ENCODE measurements at regions not wholly inside any gene's neighbourhood (a gene's known extent, or its start where the extent isn't known, plus 50 kb on each side); places are given as distances from the start of the nearest gene placed in this dataset.

GRCh38 chr4:184317234-184317918 is 99.7 kb upstream of the ENPP6 start:
- no peak for DNase-seq (ENCODE audit: low read depth)
- POLR2A ChIA-PET, result no interaction called here
- Histone ChIP-seq H3K36me3 (ENCODE audit: control insufficient read depth, insufficient read depth, low read length) (no peaks in the 10 kb centered on the region), H3K4me3 (ENCODE audit: low read depth, low read length) (no peak overlapping the region), H3K27me3 (ENCODE audit: control insufficient read depth, insufficient read depth, low read length) (peaks cover 2% of the 10 kb centered on the region; the same call in 1 of the 2 replicates)
- CTCF ChIA-PET, result no interaction called here
- TF ChIP-seq, protein P1, sequence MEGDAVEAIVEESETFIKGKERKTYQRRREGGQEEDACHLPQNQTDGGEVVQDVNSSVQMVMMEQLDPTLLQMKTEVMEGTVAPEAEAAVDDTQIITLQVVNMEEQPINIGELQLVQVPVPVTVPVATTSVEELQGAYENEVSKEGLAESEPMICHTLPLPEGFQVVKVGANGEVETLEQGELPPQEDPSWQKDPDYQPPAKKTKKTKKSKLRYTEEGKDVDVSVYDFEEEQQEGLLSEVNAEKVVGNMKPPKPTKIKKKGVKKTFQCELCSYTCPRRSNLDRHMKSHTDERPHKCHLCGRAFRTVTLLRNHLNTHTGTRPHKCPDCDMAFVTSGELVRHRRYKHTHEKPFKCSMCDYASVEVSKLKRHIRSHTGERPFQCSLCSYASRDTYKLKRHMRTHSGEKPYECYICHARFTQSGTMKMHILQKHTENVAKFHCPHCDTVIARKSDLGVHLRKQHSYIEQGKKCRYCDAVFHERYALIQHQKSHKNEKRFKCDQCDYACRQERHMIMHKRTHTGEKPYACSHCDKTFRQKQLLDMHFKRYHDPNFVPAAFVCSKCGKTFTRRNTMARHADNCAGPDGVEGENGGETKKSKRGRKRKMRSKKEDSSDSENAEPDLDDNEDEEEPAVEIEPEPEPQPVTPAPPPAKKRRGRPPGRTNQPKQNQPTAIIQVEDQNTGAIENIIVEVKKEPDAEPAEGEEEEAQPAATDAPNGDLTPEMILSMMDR (IDR thresholded peaks at IDR 0.05; ENCODE audit: insufficient read depth, low read depth, low read length), result no peak

DNA sequence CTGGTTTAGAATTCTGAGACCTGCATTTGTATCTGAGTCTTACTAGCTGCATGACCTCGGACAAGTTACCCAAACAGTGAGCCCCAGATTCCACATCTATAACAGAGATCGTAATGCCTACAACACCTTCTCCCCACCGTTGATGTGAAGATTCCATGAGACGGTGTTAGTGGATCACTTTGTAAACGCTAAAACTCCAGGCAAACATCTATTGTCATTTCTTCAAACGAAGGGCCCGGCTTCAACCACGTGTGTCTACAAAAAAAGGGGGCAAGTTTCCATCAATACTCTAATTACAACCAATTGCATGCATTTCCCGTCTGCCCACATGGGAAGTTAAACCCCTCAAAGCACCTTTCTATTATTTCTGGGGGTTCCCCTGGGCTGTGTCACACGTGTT is 99.1 kb upstream of the ENPP6 start:
- Histone ChIP-seq H3K36me3 (ENCODE audit: control insufficient read depth, insufficient read depth, low read length) (no peaks in the 10 kb centered on the region), H3K27me3 (ENCODE audit: control insufficient read depth, insufficient read depth, low read length) (peaks cover 2% of the 10 kb centered on the region; the same call in 1 of the 2 replicates), H3K4me3 (ENCODE audit: low read depth, low read length) (no peak overlapping the region)
- no peak for DNase-seq (ENCODE audit: low read depth)
- TF ChIP-seq, protein P1 (IDR thresholded peaks at IDR 0.05; ENCODE audit: insufficient read depth, low read depth, low read length), result no peak
- CTCF ChIA-PET, result no interaction called here
- POLR2A ChIA-PET, result no interaction called here

DNA sequence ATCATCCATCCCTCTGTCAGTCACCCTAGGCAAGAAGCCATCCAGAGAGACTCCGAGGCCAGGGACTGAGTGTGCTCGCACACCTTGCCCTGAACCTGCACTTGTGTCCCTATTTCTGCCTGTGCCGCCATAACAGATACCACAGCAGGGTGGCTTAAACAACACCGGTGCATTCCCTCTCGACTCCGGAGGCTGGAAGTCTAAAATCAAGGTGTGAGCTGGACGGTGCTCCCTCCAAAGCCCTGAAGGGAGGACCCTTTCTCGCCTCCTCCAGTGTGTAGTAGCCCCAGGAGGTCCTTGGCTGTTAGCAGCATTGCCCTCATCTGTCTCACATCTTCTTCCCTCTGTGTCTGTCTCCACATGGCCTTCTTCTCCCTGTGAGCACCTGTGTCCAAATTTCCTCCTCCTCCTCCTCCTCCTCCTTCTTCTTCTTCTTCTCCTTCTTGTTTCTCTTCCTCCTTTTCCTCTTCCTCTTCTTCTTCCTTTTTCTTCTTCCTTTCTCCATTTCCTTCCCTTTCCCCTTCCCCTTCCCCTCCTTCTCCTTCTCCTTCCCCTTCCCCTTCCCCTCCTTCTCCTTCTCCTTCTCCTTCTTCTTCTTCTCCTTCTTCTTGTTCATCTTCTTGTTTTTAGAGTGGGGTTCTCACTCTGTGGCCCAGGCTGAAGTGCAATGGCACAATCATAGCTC is 98.1 kb upstream of the ENPP6 start:
- DNase-seq (ENCODE audit: low read depth), result no peak
- Histone ChIP-seq H3K4me3 (ENCODE audit: low read depth, low read length) (no peak overlapping the region), H3K27me3 (ENCODE audit: control insufficient read depth, insufficient read depth, low read length) (peaks cover 2% of the 10 kb centered on the region; the same call in 1 of the 2 replicates), H3K36me3 (ENCODE audit: control insufficient read depth, insufficient read depth, low read length) (no peaks in the 10 kb centered on the region)
- TF ChIP-seq, protein P1 (IDR thresholded peaks at IDR 0.05; ENCODE audit: insufficient read depth, low read depth, low read length), result no peak
- ChIA-PET POLR2A (no interaction called here), CTCF (no interaction called here)

DNA sequence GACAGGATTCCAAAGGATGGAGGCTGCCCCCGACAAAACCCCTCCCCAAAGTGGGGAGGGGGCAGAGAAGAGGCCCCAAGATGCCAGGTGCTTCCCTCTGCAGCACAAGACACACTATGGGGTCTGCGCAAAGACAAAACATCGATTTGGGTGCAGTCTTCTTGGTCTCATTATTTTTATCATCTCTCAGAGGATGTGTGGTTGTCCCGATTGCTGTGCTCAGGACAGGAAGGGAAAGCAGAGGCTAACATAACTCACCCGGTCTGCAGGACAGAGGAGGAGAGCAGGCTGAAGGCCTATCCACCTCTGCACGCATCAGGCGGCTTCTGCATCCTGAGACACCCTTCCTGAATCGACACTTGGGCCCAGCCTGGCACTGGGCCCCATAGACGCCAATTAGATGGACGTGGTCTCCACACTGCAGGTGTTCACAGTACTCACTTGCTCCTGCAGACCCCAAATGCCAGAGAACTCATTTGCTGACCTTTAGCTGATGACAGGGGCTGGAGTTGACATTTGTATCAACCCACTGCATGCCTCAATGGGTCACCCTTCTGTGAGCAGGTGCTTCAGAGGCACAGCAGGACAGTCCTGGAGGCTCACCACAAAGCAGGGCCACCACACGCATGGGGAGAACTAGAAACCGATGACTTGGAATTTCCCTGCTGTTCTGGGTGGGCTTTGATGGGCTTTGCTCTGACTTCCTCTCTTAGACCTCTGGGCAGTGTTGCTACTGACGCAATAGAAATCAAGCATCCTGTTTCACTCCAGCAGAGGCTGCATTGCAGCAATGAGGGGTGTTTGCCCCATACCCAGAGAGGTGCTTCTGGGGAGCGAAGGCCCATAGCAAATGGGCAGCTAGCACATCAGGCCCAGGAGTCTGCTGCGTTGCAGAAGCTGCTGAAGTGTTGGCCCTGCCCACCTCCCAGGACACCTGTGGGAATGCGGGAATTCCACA is 96.3 kb upstream of the ENPP6 start:
- TF ChIP-seq, protein P1 (IDR thresholded peaks at IDR 0.05; ENCODE audit: insufficient read depth, low read depth, low read length), result no peak
- Histone ChIP-seq H3K27me3 (ENCODE audit: control insufficient read depth, insufficient read depth, low read length) (peaks cover 2% of the 10 kb centered on the region; the same call in 1 of the 2 replicates), H3K36me3 (ENCODE audit: control insufficient read depth, insufficient read depth, low read length) (no peaks in the 10 kb centered on the region), H3K4me3 (ENCODE audit: low read depth, low read length) (no peak overlapping the region)
- ChIA-PET CTCF (interaction anchor here (1.4 kb wide), 1 partner anchor 50 kb away, joined by 3 read pairs; no protein-coding TSS in a partner anchor), POLR2A (no interaction called here)
- DNase-seq (ENCODE audit: low read depth), result no peak
